ENCODE measurements at regions not wholly inside any gene's neighbourhood (a gene's known extent, or its start where the extent isn't known, plus 50 kb on each side); places are given as distances from the start of the nearest gene placed in this dataset.

GRCh38 chr7:22016507-22016906 is 70.8 kb upstream of the CDCA7L start:
- no peak for TF ChIP-seq CTCF (IDR thresholded peaks at IDR 0.05)
- no peak for TF ChIP-seq POLR2A (IDR thresholded peaks at IDR 0.05)

Measured in testis (tissue), 2 donors.